MM.1S (cell line): ENCODE measurements at regions not wholly inside any gene's neighbourhood (a gene's known extent, or its start where the extent isn't known, plus 50 kb on each side); places are given as distances from the start of the nearest gene placed in this dataset.

Source experiments
- DNase-seq: peaks from one replicate; pipeline ENCODE4 v3.0.0-alpha.2; 2015
- H2AFZ ChIP-seq: fragments of 300-600 bp; sonication (generic); 2 replicates; pipeline ENCODE4 v1.6.0; 2016; ENCODE audit warnings: antibody characterized with exemption, low read length
- H3F3A ChIP-seq: fragments of 300-600 bp; sonication (generic); 2 replicates; pipeline ENCODE4 v1.6.1; 2016; ENCODE audit warnings: mild to moderate bottlenecking, antibody characterized with exemption, low read length, moderate library complexity, mixed read lengths; ENCODE audit not compliant: insufficient read depth
- H3K27ac ChIP-seq: fragments of 300-600 bp; sonication (generic); 2 replicates; pipeline ENCODE4 v1.5.1; 2016; ENCODE audit warnings: mild to moderate bottlenecking, low read length
- H3K27me3 ChIP-seq: fragments of 300-600 bp; sonication (generic); replicated peaks from 2 replicates; pipeline ENCODE4 v1.6.0; 2016; ENCODE audit warnings: low read length; ENCODE audit not compliant: insufficient read depth
- H3K36me3 ChIP-seq: fragments of 300-600 bp; sonication (generic); replicated peaks from 2 replicates; pipeline ENCODE4 v1.6.1; 2016; ENCODE audit warnings: mild to moderate bottlenecking, low read length, mixed read lengths; ENCODE audit not compliant: insufficient read depth
- H3K4me1 ChIP-seq: fragments of 300-600 bp; sonication (generic); 2 replicates; pipeline ENCODE4 v1.6.1; 2016; ENCODE audit warnings: low read length, mixed read lengths
- H3K4me2 ChIP-seq: fragments of 300-600 bp; sonication (generic); 2 replicates; pipeline ENCODE4 v1.6.0; 2016; ENCODE audit warnings: low read depth, low read length
- H3K4me3 ChIP-seq: fragments of 300-600 bp; sonication (generic); 2 replicates; pipeline ENCODE4 v1.5.1; 2016; ENCODE audit warnings: low read length, mixed read lengths
- H3K79me2 ChIP-seq: fragments of 300-600 bp; sonication (generic); 2 replicates; pipeline ENCODE4 v1.6.1; 2016; ENCODE audit warnings: mixed run types, low read length, mixed read lengths
- H3K9ac ChIP-seq: fragments of 300-600 bp; sonication (generic); 2 replicates; pipeline ENCODE4 v1.6.1; 2016; ENCODE audit warnings: low read length, mixed read lengths
- H3K9me2 ChIP-seq: fragments of 300-600 bp; sonication (generic); replicated peaks from 2 replicates; pipeline ENCODE4 v1.6.1; 2016; ENCODE audit warnings: mild to moderate bottlenecking, low read length, mixed read lengths; ENCODE audit not compliant: insufficient read depth
- H3K9me3 ChIP-seq: fragments of 300-600 bp; sonication (generic); replicated peaks from 2 replicates; pipeline ENCODE4 v1.6.1; 2016; ENCODE audit warnings: mild to moderate bottlenecking, low read length, mixed read lengths; ENCODE audit not compliant: insufficient read depth
- H4K20me1 ChIP-seq: fragments of 300-600 bp; sonication (generic); 2 replicates; pipeline ENCODE4 v1.6.1; 2016; ENCODE audit warnings: mild to moderate bottlenecking, low read length, moderate library complexity, mixed read lengths; ENCODE audit not compliant: insufficient read depth
- EZH2 ChIP-seq: fragments of 300-600 bp; sonication (generic); optimal IDR thresholded peaks from 2 replicates; pipeline ENCODE3; 2017; ENCODE audit warnings: low read depth, mild to moderate bottlenecking, antibody characterized with exemption, low read length, mixed read lengths
- EZH2phosphoT487 ChIP-seq: fragments of 300-600 bp; sonication (generic); IDR thresholded peaks from 2 replicates; pipeline ENCODE4 v1.6.1; 2018; ENCODE audit warnings: antibody characterized with exemption, low read length
- TF ChIP-seq, protein P1 (sequence below): fragments of 300-600 bp; sonication (generic); IDR thresholded peaks from 2 replicates; pipeline ENCODE4 v1.5.1; 2016; ENCODE audit warnings: antibody characterized with exemption, low read length, mixed read lengths

DNA sequence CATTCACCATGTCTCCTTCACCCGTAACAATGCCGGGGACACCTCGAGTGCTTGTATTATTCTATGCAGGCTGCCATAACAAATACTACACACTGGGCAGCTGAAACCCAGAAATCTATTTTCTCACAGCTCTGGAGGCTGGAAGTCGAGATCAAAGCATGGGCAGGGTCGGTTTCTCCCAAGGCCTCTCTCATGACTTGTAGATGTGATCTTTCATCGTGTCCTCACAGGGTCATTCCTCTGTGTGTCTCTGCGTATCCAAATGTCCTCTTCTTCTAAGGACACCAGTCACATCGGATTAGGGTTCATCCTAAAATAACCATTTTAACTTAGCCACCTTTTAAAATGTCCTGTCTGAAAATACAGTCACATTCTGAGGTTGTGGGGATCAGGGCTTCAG lies 303.5 kb downstream of the KLF6 start:
- H2AFZ ChIP-seq, result no peak overlapping the region
- no peaks in the 10 kb centered on the region for H3K36me3 ChIP-seq
- no peak overlapping the region for H3K4me3 ChIP-seq
- H3K27ac ChIP-seq, result no peak overlapping the region
- H3K4me2 ChIP-seq, result no peak overlapping the region
- H3K79me2 ChIP-seq, result no peaks in the 10 kb centered on the region
- H3F3A ChIP-seq, result no peaks in the 10 kb centered on the region
- H3K27me3 ChIP-seq, result no peaks in the 10 kb centered on the region
- DNase-seq, result no peak
- H3K4me1 ChIP-seq, result no peaks in the 10 kb centered on the region; the same call in 1 of the 2 replicates
- no peaks in the 10 kb centered on the region for H4K20me1 ChIP-seq
- H3K9me2 ChIP-seq, result no peaks in the 10 kb centered on the region
- H3K9ac ChIP-seq, result no peak overlapping the region
- TF ChIP-seq, protein P1, sequence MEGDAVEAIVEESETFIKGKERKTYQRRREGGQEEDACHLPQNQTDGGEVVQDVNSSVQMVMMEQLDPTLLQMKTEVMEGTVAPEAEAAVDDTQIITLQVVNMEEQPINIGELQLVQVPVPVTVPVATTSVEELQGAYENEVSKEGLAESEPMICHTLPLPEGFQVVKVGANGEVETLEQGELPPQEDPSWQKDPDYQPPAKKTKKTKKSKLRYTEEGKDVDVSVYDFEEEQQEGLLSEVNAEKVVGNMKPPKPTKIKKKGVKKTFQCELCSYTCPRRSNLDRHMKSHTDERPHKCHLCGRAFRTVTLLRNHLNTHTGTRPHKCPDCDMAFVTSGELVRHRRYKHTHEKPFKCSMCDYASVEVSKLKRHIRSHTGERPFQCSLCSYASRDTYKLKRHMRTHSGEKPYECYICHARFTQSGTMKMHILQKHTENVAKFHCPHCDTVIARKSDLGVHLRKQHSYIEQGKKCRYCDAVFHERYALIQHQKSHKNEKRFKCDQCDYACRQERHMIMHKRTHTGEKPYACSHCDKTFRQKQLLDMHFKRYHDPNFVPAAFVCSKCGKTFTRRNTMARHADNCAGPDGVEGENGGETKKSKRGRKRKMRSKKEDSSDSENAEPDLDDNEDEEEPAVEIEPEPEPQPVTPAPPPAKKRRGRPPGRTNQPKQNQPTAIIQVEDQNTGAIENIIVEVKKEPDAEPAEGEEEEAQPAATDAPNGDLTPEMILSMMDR, result no peak
- no peaks in the 10 kb centered on the region for H3K9me3 ChIP-seq

GRCh38 chr10:3480990-3481315 lies 304.1 kb downstream of the KLF6 start:
- Histone ChIP-seq H4K20me1 (no peaks in the 10 kb centered on the region), H3K4me3 (no peak overlapping the region), H3K9me2 (no peaks in the 10 kb centered on the region), H3K9ac (no peak overlapping the region), H3K9me3 (no peaks in the 10 kb centered on the region), H3F3A (no peaks in the 10 kb centered on the region), H3K4me1 (no peaks in the 10 kb centered on the region; the same call in 1 of the 2 replicates), H3K27ac (no peak overlapping the region), H3K79me2 (no peaks in the 10 kb centered on the region), H2AFZ (no peak overlapping the region), H3K27me3 (no peaks in the 10 kb centered on the region), H3K36me3 (no peaks in the 10 kb centered on the region), H3K4me2 (no peak overlapping the region)
- DNase-seq, result no peak
- TF ChIP-seq EZH2phosphoT487 (no peak), EZH2 (no peak)
- TF ChIP-seq, protein P1, result no peak

DNA sequence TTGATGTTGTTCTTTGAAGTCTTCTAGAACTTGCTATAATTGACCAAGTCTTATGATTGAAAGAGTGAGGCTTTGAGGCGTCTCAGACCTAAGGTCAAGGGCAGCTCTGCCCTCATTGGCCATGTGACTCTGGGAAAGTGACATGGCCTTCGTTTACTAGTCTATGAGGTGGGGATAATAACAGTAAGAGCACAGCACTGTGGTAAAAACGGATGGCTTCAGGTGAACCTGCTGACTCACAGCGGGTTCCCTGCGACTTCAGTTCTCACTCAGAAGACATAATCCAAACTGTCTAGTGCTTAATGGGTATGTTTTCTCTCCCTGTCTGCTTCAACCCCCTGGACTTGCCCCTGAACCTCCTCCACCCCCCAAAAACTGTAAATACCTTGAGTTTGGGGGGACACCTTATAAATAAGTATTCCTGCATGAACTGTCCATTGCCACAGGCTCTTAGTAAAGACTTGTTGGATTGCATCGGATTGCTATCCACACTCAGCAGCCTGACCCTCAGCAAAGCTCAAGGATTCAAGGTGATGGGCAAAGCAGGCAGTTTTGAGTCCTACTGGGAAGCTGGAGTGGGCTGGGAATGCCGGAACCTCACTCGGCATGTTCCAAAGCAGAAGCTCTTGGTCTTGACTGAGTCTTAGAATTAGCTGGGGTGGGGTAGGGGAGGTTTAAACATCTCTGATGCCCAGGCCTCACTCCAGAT lies 304.6 kb downstream of the KLF6 start:
- H3K4me2 ChIP-seq, result no peak overlapping the region
- no peak overlapping the region for H2AFZ ChIP-seq
- H3K27ac ChIP-seq, result no peak overlapping the region
- no peaks in the 10 kb centered on the region for H3K79me2 ChIP-seq
- no peaks in the 10 kb centered on the region for H4K20me1 ChIP-seq
- TF ChIP-seq EZH2phosphoT487, result no peak
- TF ChIP-seq EZH2, result no peak
- TF ChIP-seq, protein P1, result no peak
- H3K9ac ChIP-seq, result no peak overlapping the region
- no peak overlapping the region for H3K4me3 ChIP-seq
- H3K36me3 ChIP-seq, result no peaks in the 10 kb centered on the region
- H3K9me2 ChIP-seq, result no peaks in the 10 kb centered on the region
- H3K9me3 ChIP-seq, result no peaks in the 10 kb centered on the region
- DNase-seq, result no peak
- no peaks in the 10 kb centered on the region for H3F3A ChIP-seq
- H3K27me3 ChIP-seq, result no peaks in the 10 kb centered on the region
- no peaks in the 10 kb centered on the region; the same call in 1 of the 2 replicates for H3K4me1 ChIP-seq
